Activated CD4-positive, alpha-beta T cell treated with anti-CD3 and anti-CD28 coated beads, Interleukin-2, amount 10 ng/mL, durations not matched to agents 7 days and 5 days (primary cell): ENCODE measurements at regions not wholly inside any gene's neighbourhood (a gene's known extent, or its start where the extent isn't known, plus 50 kb on each side); places are given as distances from the start of the nearest gene placed in this dataset.
"Not testable (repeated sequence)": the region's sequence is repeated elsewhere in the genome, so short reads cannot be mapped to it uniquely, and the experiment has no call there.

Experiments used
- CTCF ChIA-PET: fragments of 350-600 bp; sonication (Branson Sonifier 250); formaldehyde crosslinking; loops from one replicate; lab custom pipeline; 2021; ENCODE audit warnings: antibody characterized with exemption; lab: Charles Lee
- POLR2A ChIA-PET: fragments of 350-600 bp; sonication (Branson Sonifier 250); formaldehyde crosslinking; loops from one replicate; lab custom pipeline; 2021; ENCODE audit warnings: antibody characterized with exemption; lab: Charles Lee
- DNase-seq: peaks from one replicate; pipeline ENCODE4 v3.0.0-alpha.2; 2020
- H3K27ac Mint-ChIP-seq: one replicate; pipeline ENCODE4 v1.8.0; 2021; ENCODE audit warnings: mild to moderate bottlenecking, moderate library complexity, mixed read lengths
- H3K27me3 Mint-ChIP-seq: one replicate; pipeline ENCODE4 v1.8.0; 2021; ENCODE audit warnings: mixed read lengths
- H3K36me3 Mint-ChIP-seq: one replicate; pipeline ENCODE4 v1.8.0; 2021; ENCODE audit warnings: low read depth, mixed read lengths
- H3K4me1 Mint-ChIP-seq: one replicate; pipeline ENCODE4 v1.8.0; 2021; ENCODE audit warnings: mixed read lengths
- H3K4me3 Mint-ChIP-seq: one replicate; pipeline ENCODE4 v1.8.0; 2021; ENCODE audit warnings: mild to moderate bottlenecking, moderate library complexity, mixed read lengths
- H3K9me3 Mint-ChIP-seq: one replicate; pipeline ENCODE4 v1.8.0; 2021; ENCODE audit warnings: mixed read lengths

GRCh38 chr5:113689647-113690046 is 176.2 kb downstream of the YTHDC2 start:
- no peaks in the 10 kb centered on the region for H3K9me3 Mint-ChIP-seq
- no peaks in the 10 kb centered on the region for H3K4me1 Mint-ChIP-seq
- DNase-seq = no peak
- ChIA-PET CTCF (no interaction called here), POLR2A (no interaction called here)
- no peak overlapping the region for H3K27ac Mint-ChIP-seq
- H3K36me3 Mint-ChIP-seq = no peaks in the 10 kb centered on the region
- peaks cover 35% of the 10 kb centered on the region for H3K27me3 Mint-ChIP-seq
- no peak overlapping the region for H3K4me3 Mint-ChIP-seq

- CTCF ChIA-PET = no interaction called here
- no peaks in the 10 kb centered on the region for H3K36me3 Mint-ChIP-seq
- peaks cover 40% of the 10 kb centered on the region for H3K27me3 Mint-ChIP-seq
These were observed 179.0 kb downstream of the YTHDC2 start for GRCh38 chr5:113692466-113692865.

GRCh38 chr5:113692891-113693457 is 179.5 kb downstream of the YTHDC2 start:
- H3K4me1 Mint-ChIP-seq = no peaks in the 10 kb centered on the region
- ChIA-PET CTCF (no interaction called here), POLR2A (no interaction called here)
- peaks cover 40% of the 10 kb centered on the region for H3K27me3 Mint-ChIP-seq
- no peak overlapping the region for H3K27ac Mint-ChIP-seq
- H3K36me3 Mint-ChIP-seq = no peaks in the 10 kb centered on the region
- no peak for DNase-seq
- no peaks in the 10 kb centered on the region for H3K9me3 Mint-ChIP-seq
- no peak overlapping the region for H3K4me3 Mint-ChIP-seq

More at GRCh38 chr5:113692466-113692865, 179.0 kb downstream of the YTHDC2 start:
- no peaks in the 10 kb centered on the region for H3K9me3 Mint-ChIP-seq
- POLR2A ChIA-PET = no interaction called here
- H3K4me3 Mint-ChIP-seq = no peak overlapping the region
- no peaks in the 10 kb centered on the region for H3K4me1 Mint-ChIP-seq
- DNase-seq = no peak
- H3K27ac Mint-ChIP-seq = no peak overlapping the region

GRCh38 chr5:113693701-113694100 is 180.2 kb downstream of the YTHDC2 start:
- ChIA-PET CTCF (interaction anchor here (0.7 kb wide), 1 partner anchor 12 kb away, joined by 3 read pairs; no protein-coding TSS in a partner anchor), POLR2A (no interaction called here)

GRCh38 chr5:113694576-113694975 is 181.1 kb downstream of the YTHDC2 start:
- peaks cover 35% of the 10 kb centered on the region for H3K27me3 Mint-ChIP-seq
- CTCF ChIA-PET = no interaction called here
- H3K4me1 Mint-ChIP-seq = no peaks in the 10 kb centered on the region
- no peak overlapping the region for H3K27ac Mint-ChIP-seq
- no peaks in the 10 kb centered on the region for H3K36me3 Mint-ChIP-seq
- no peak overlapping the region for H3K4me3 Mint-ChIP-seq
- no peaks in the 10 kb centered on the region for H3K9me3 Mint-ChIP-seq
- no peak for DNase-seq
- POLR2A ChIA-PET = no interaction called here

More at GRCh38 chr5:113693701-113694100, 180.2 kb downstream of the YTHDC2 start:
- Mint-ChIP-seq H3K9me3 (no peaks in the 10 kb centered on the region), H3K4me1 (no peaks in the 10 kb centered on the region), H3K27ac (no peak overlapping the region), H3K27me3 (peaks cover 39% of the 10 kb centered on the region), H3K36me3 (no peaks in the 10 kb centered on the region), H3K4me3 (no peak overlapping the region)
- no peak for DNase-seq

GRCh38 chr5:113703266-113703665 is 189.8 kb downstream of the YTHDC2 start:
- CTCF ChIA-PET = no interaction called here
- Mint-ChIP-seq H3K27me3 (no peaks in the 10 kb centered on the region), H3K4me1 (no peaks in the 10 kb centered on the region), H3K4me3 (no peak overlapping the region), H3K27ac (no peak overlapping the region), H3K9me3 (peaks cover 11% of the 10 kb centered on the region), H3K36me3 (no peaks in the 10 kb centered on the region)
- POLR2A ChIA-PET = no interaction called here
- DNase-seq = no peak

- ChIA-PET CTCF (no interaction called here), POLR2A (no interaction called here)
- H3K9me3 Mint-ChIP-seq = peaks cover 11% of the 10 kb centered on the region
- H3K27me3 Mint-ChIP-seq = no peaks in the 10 kb centered on the region
- no peak overlapping the region for H3K27ac Mint-ChIP-seq
- DNase-seq = no peak
- no peaks in the 10 kb centered on the region for H3K36me3 Mint-ChIP-seq
- no peak overlapping the region for H3K4me3 Mint-ChIP-seq
- no peaks in the 10 kb centered on the region for H3K4me1 Mint-ChIP-seq
These were observed 192.2 kb downstream of the YTHDC2 start for GRCh38 chr5:113705657-113706056.

GRCh38 chr5:113713051-113713450 is 199.6 kb downstream of the YTHDC2 start:
- Mint-ChIP-seq H3K9me3 (peaks cover 11% of the 10 kb centered on the region), H3K36me3 (no peaks in the 10 kb centered on the region), H3K4me1 (no peaks in the 10 kb centered on the region), H3K4me3 (no peak overlapping the region), H3K27ac (no peak overlapping the region), H3K27me3 (no peaks in the 10 kb centered on the region)
- ChIA-PET POLR2A (no interaction called here), CTCF (interaction anchor here (0.6 kb wide), 1 partner anchor 66 kb away, joined by 3 read pairs; no protein-coding TSS in a partner anchor)
- no peak for DNase-seq

- H3K4me3 Mint-ChIP-seq, H3K27ac Mint-ChIP-seq, H3K27me3 Mint-ChIP-seq, H3K4me1 Mint-ChIP-seq, POLR2A ChIA-PET, H3K36me3 Mint-ChIP-seq, DNase-seq, CTCF ChIA-PET: not testable (repeated sequence)
- H3K9me3 Mint-ChIP-seq = peaks cover 11% of the 10 kb centered on the region
These were observed 202.4 kb downstream of the YTHDC2 start for GRCh38 chr5:113715921-113716320.

- CTCF ChIA-PET = no interaction called here
- H3K27ac Mint-ChIP-seq = no peak overlapping the region
- POLR2A ChIA-PET = no interaction called here
- H3K4me3 Mint-ChIP-seq = no peak overlapping the region
- no peaks in the 10 kb centered on the region for H3K27me3 Mint-ChIP-seq
- H3K36me3 Mint-ChIP-seq = no peaks in the 10 kb centered on the region
- H3K4me1 Mint-ChIP-seq = no peaks in the 10 kb centered on the region
- DNase-seq = no peak
- H3K9me3 Mint-ChIP-seq = peaks cover 10% of the 10 kb centered on the region
These were observed 206.1 kb downstream of the YTHDC2 start for GRCh38 chr5:113719549-113719948.

GRCh38 chr5:113721171-113721570 is 207.7 kb downstream of the YTHDC2 start:
- ChIA-PET POLR2A (no interaction called here), CTCF (no interaction called here)
- H3K27me3 Mint-ChIP-seq = no peaks in the 10 kb centered on the region
- no peaks in the 10 kb centered on the region for H3K4me1 Mint-ChIP-seq
- H3K4me3 Mint-ChIP-seq = no peak overlapping the region
- H3K27ac Mint-ChIP-seq = no peak overlapping the region
- DNase-seq = no peak
- peaks cover under 1% of the 10 kb centered on the region for H3K9me3 Mint-ChIP-seq
- no peaks in the 10 kb centered on the region for H3K36me3 Mint-ChIP-seq

- CTCF ChIA-PET = no interaction called here
- no peaks in the 10 kb centered on the region for H3K36me3 Mint-ChIP-seq
These were observed 209.5 kb downstream of the YTHDC2 start for GRCh38 chr5:113723021-113723420.

GRCh38 chr5:113735751-113736150 is 222.3 kb downstream of the YTHDC2 start:
- no peaks in the 10 kb centered on the region for H3K27me3 Mint-ChIP-seq
- no peaks in the 10 kb centered on the region for H3K9me3 Mint-ChIP-seq
- no peaks in the 10 kb centered on the region for H3K36me3 Mint-ChIP-seq
- H3K4me1 Mint-ChIP-seq = no peaks in the 10 kb centered on the region
- DNase-seq = no peak
- no peak overlapping the region for H3K4me3 Mint-ChIP-seq
- H3K27ac Mint-ChIP-seq = no peak overlapping the region
- ChIA-PET POLR2A (no interaction called here), CTCF (no interaction called here)

More at GRCh38 chr5:113723021-113723420, 209.5 kb downstream of the YTHDC2 start:
- H3K27me3 Mint-ChIP-seq = no peaks in the 10 kb centered on the region
- no peaks in the 10 kb centered on the region for H3K4me1 Mint-ChIP-seq
- H3K9me3 Mint-ChIP-seq = no peaks in the 10 kb centered on the region
- POLR2A ChIA-PET = no interaction called here
- DNase-seq = no peak
- H3K4me3 Mint-ChIP-seq = no peak overlapping the region
- H3K27ac Mint-ChIP-seq = no peak overlapping the region

- Mint-ChIP-seq H3K4me3 (no peak overlapping the region), H3K27ac (no peak overlapping the region), H3K4me1 (no peaks in the 10 kb centered on the region), H3K9me3 (no peaks in the 10 kb centered on the region), H3K36me3 (no peaks in the 10 kb centered on the region), H3K27me3 (no peaks in the 10 kb centered on the region)
- ChIA-PET CTCF (no interaction called here), POLR2A (no interaction called here)
- no peak for DNase-seq
These were observed 228.7 kb downstream of the YTHDC2 start for GRCh38 chr5:113742176-113742575.
